DOHH2 (cell line): ENCODE measurements at regions not wholly inside any gene's neighbourhood (a gene's known extent, or its start where the extent isn't known, plus 50 kb on each side); places are given as distances from the start of the nearest gene placed in this dataset.

Source experiments
- H3F3A ChIP-seq: fragments of 200-600 bp; sonication (generic), shearing (Covaris generic); 2 replicates; pipeline ENCODE4 v1.6.0; 2016; ENCODE audit warnings: antibody characterized with exemption, mild to moderate bottlenecking; ENCODE audit not compliant: control insufficient read depth, insufficient read depth
- H3K27ac ChIP-seq: fragments of 200-600 bp; sonication (generic); 2 replicates; pipeline ENCODE4 v1.5.1; 2014; ENCODE audit warnings: low read depth, mild to moderate bottlenecking, low read length, moderate library complexity
- H3K27me3 ChIP-seq: fragments of 200-600 bp; sonication (generic); 2 replicates; pipeline ENCODE4 v1.6.1; 2014; ENCODE audit warnings: mild to moderate bottlenecking, low read length, mixed read lengths; ENCODE audit not compliant: control insufficient read depth
- H3K36me3 ChIP-seq: fragments of 200-600 bp; sonication (generic); 2 replicates; pipeline ENCODE4 v1.6.1; 2014; ENCODE audit warnings: mild to moderate bottlenecking, low read length, moderate library complexity, mixed read lengths; ENCODE audit not compliant: control insufficient read depth
- H3K4me1 ChIP-seq: fragments of 200-600 bp; sonication (generic); 2 replicates; pipeline ENCODE4 v1.6.1; 2014; ENCODE audit warnings: mild to moderate bottlenecking, low read length, mixed read lengths; ENCODE audit not compliant: control insufficient read depth
- H3K4me2 ChIP-seq: fragments of 200-600 bp; sonication (generic); 2 replicates; pipeline ENCODE4 v1.6.0; 2014; ENCODE audit warnings: mild to moderate bottlenecking, low read length, moderate library complexity
- H3K4me3 ChIP-seq: fragments of 200-600 bp; sonication (generic); 2 replicates; pipeline ENCODE4 v1.5.1; 2014; ENCODE audit warnings: mild to moderate bottlenecking, low read length, mixed read lengths
- H3K79me2 ChIP-seq: fragments of 200-600 bp; sonication (generic); 2 replicates; pipeline ENCODE4 v1.6.1; 2014; ENCODE audit warnings: mild to moderate bottlenecking, low read length, mixed read lengths; ENCODE audit not compliant: control insufficient read depth
- H3K9me2 ChIP-seq: fragments of 200-600 bp; sonication (generic); replicated peaks from 2 replicates; pipeline ENCODE4 v1.6.1; 2014; ENCODE audit warnings: mild to moderate bottlenecking, low read length, mixed read lengths; ENCODE audit not compliant: control insufficient read depth
- H3K9me3 ChIP-seq: fragments of 200-600 bp; sonication (generic); 2 replicates; pipeline ENCODE4 v1.6.1; 2014; ENCODE audit warnings: antibody characterized with exemption, low read length, mixed read lengths; ENCODE audit not compliant: control insufficient read depth, insufficient read depth
- H4K20me1 ChIP-seq: fragments of 200-600 bp; sonication (generic); 2 replicates; pipeline ENCODE4 v1.6.0; 2014; ENCODE audit warnings: low read depth, mild to moderate bottlenecking, antibody characterized with exemption, low read length, moderate library complexity; ENCODE audit not compliant: control insufficient read depth, insufficient read depth
- EZH2phosphoT487 ChIP-seq: fragments of 200-600 bp; sonication (generic); IDR thresholded peaks from 2 replicates; pipeline ENCODE4 v1.6.1; 2017; ENCODE audit warnings: borderline replicate concordance, mild to moderate bottlenecking, antibody characterized with exemption, low read length, moderate library complexity, mixed read lengths
- TF ChIP-seq, protein P1 (sequence below): fragments of 200-600 bp; sonication (generic); IDR thresholded peaks from one replicate; pipeline ENCODE4 v1.5.1; 2014; ENCODE audit warnings: antibody characterized with exemption, mild to moderate bottlenecking, low read depth, low read length; ENCODE audit not compliant: poor library complexity, severe bottlenecking

- TF ChIP-seq, protein P1, sequence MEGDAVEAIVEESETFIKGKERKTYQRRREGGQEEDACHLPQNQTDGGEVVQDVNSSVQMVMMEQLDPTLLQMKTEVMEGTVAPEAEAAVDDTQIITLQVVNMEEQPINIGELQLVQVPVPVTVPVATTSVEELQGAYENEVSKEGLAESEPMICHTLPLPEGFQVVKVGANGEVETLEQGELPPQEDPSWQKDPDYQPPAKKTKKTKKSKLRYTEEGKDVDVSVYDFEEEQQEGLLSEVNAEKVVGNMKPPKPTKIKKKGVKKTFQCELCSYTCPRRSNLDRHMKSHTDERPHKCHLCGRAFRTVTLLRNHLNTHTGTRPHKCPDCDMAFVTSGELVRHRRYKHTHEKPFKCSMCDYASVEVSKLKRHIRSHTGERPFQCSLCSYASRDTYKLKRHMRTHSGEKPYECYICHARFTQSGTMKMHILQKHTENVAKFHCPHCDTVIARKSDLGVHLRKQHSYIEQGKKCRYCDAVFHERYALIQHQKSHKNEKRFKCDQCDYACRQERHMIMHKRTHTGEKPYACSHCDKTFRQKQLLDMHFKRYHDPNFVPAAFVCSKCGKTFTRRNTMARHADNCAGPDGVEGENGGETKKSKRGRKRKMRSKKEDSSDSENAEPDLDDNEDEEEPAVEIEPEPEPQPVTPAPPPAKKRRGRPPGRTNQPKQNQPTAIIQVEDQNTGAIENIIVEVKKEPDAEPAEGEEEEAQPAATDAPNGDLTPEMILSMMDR = no peak
- no peak for TF ChIP-seq EZH2phosphoT487
- no peaks in the 10 kb centered on the region for H4K20me1 ChIP-seq
These were observed 354.3 kb downstream of the KIF4B start for GRCh38 chr5:155367841-155368240.

DNA sequence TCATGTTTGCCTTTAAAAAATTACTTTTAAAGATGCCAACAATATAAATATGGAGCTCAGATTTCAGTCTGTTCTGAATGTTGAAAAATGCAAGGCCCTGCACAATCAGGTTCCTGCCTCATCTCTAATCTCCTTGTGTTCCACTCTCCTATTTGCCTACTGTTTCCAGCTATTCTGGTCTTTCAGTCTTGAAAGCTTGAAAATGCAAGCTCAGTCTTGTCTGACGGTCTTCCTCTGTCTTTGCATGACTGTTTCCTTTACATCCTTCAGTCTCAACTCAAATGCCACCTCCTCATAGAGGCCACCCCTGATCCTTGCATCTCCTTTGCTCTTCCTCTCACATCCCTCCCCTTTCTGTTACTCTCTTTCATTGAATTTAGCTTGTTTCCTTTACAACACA is 354.9 kb downstream of the KIF4B start:
- no peak overlapping the region for H3K4me3 ChIP-seq
- H3K27me3 ChIP-seq = no peaks in the 10 kb centered on the region
- no peaks in the 10 kb centered on the region for H3F3A ChIP-seq
- no peaks in the 10 kb centered on the region for H3K4me1 ChIP-seq
- no peaks in the 10 kb centered on the region for H4K20me1 ChIP-seq
- H3K79me2 ChIP-seq = no peaks in the 10 kb centered on the region
- H3K9me3 ChIP-seq = no peaks in the 10 kb centered on the region
- H3K27ac ChIP-seq = no peak overlapping the region
- H3K36me3 ChIP-seq = no peaks in the 10 kb centered on the region
- H3K9me2 ChIP-seq = no peaks in the 10 kb centered on the region
- TF ChIP-seq EZH2phosphoT487 = no peak
- TF ChIP-seq, protein P1 = no peak
- H3K4me2 ChIP-seq = no peak overlapping the region

More at GRCh38 chr5:155367841-155368240, 354.3 kb downstream of the KIF4B start:
- Histone ChIP-seq H3K9me3 (no peaks in the 10 kb centered on the region), H3K4me1 (no peaks in the 10 kb centered on the region), H3K4me2 (no peak overlapping the region), H3K9me2 (no peaks in the 10 kb centered on the region), H3K36me3 (no peaks in the 10 kb centered on the region), H3K79me2 (no peaks in the 10 kb centered on the region), H3K27ac (no peak overlapping the region), H3K27me3 (no peaks in the 10 kb centered on the region), H3K4me3 (no peak overlapping the region), H3F3A (no peaks in the 10 kb centered on the region)

- Histone ChIP-seq H3K4me1 (no peaks in the 10 kb centered on the region), H3K4me3 (no peak overlapping the region)
- no peak for TF ChIP-seq EZH2phosphoT487
- TF ChIP-seq, protein P1 = no peak
These were observed 366.9 kb downstream of the KIF4B start for GRCh38 chr5:155380480-155380879.

DNA sequence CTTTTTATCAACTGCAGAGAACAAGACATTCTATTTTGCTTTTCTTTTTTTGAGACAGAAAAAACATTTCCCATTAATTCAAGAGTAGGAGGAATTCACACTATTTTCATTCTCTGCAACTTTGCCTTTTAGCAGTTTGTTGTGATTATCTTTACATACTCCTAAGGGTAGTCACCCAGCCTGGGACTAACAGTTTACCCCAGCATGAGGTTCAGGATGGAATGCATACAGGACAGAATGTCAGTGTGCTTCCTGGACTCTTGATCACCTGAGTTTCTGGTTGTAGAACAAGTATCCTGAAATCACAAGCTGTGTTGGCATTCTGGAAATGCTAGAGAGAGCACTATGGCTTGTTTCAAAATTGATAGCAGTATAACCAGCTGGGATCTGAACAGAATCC is 368.1 kb downstream of the KIF4B start:
- H3K9me3 ChIP-seq = no peaks in the 10 kb centered on the region
- H3K4me2 ChIP-seq = no peak overlapping the region
- TF ChIP-seq EZH2phosphoT487 = no peak
- TF ChIP-seq, protein P1 = no peak
- no peaks in the 10 kb centered on the region for H3K9me2 ChIP-seq
- H3K27ac ChIP-seq = no peak overlapping the region
- no peaks in the 10 kb centered on the region for H3K36me3 ChIP-seq
- no peaks in the 10 kb centered on the region for H3K27me3 ChIP-seq
- no peaks in the 10 kb centered on the region for H3K4me1 ChIP-seq
- no peaks in the 10 kb centered on the region for H3K79me2 ChIP-seq
- H4K20me1 ChIP-seq = no peaks in the 10 kb centered on the region
- no peaks in the 10 kb centered on the region for H3F3A ChIP-seq
- H3K4me3 ChIP-seq = no peak overlapping the region

More at GRCh38 chr5:155380480-155380879, 366.9 kb downstream of the KIF4B start:
- Histone ChIP-seq H3F3A (no peaks in the 10 kb centered on the region), H3K9me2 (no peaks in the 10 kb centered on the region), H3K79me2 (no peaks in the 10 kb centered on the region), H3K27me3 (no peaks in the 10 kb centered on the region), H3K4me2 (no peak overlapping the region), H3K27ac (no peak overlapping the region), H4K20me1 (no peaks in the 10 kb centered on the region), H3K9me3 (no peaks in the 10 kb centered on the region), H3K36me3 (no peaks in the 10 kb centered on the region)
